Transverse colon (tissue), 4 donors: ENCODE measurements at regions not wholly inside any gene's neighbourhood (a gene's known extent, or its start where the extent isn't known, plus 50 kb on each side); places are given as distances from the start of the nearest gene placed in this dataset.

Experiments used
- DNase-seq: peaks from one replicate; pipeline ENCODE4 v3.0.0-alpha.2; 2019
- H3K27ac ChIP-seq, 4 donors: fragments of 200-600 bp; sonication (generic); 2 replicates each; pipeline ENCODE4 v1.5.1; 2016 to 2018; ENCODE audit warnings: inconsistent platforms in 4 of 4
- H3K27me3 ChIP-seq: fragments of 200-600 bp; sonication (generic); 2 replicates; pipeline ENCODE4 v1.5.1; 2017; ENCODE audit warnings: inconsistent platforms
- H3K36me3 ChIP-seq, 4 donors: fragments of 200-600 bp; sonication (generic); 2 replicates each; pipeline ENCODE4 v1.5.1; 2017 to 2019; ENCODE audit warnings: inconsistent platforms in 4 of 4
- H3K4me1 ChIP-seq, 4 donors: fragments of 200-600 bp; sonication (generic); 2 replicates each; pipeline ENCODE4 v1.5.1; 2017 to 2020; ENCODE audit warnings: inconsistent platforms in 4 of 4
- H3K4me3 ChIP-seq, 4 donors: fragments of 200-600 bp; sonication (generic); 1 replicate in 1 of 4; 2 replicates in 3 of 4; pipeline versions ENCODE4 v1.5.1 to v1.6.1; 2017 to 2019; ENCODE audit warnings: inconsistent platforms in 4 of 4
- H3K9me3 ChIP-seq, 2 donors: fragments of 200-600 bp; sonication (generic); 2 replicates each; pipeline ENCODE4 v1.5.1; 2017 to 2019; ENCODE audit warnings: inconsistent platforms in 2 of 2
- EP300 ChIP-seq: sonication (generic); formaldehyde crosslinking; IDR thresholded peaks from one replicate; pipeline ENCODE4 v1.6.1; 2017; ENCODE audit warnings: antibody characterized with exemption, low read depth
- POLR2A ChIP-seq: fragments of 450-650 bp; IDR thresholded peaks from one replicate; pipeline ENCODE4 v1.6.1; 2016; ENCODE audit warnings: antibody characterized with exemption, mild to moderate bottlenecking, moderate library complexity
- POLR2AphosphoS5 ChIP-seq, 3 donors: sonication (generic); formaldehyde crosslinking; IDR thresholded peaks; one replicate each; pipeline ENCODE4 v1.6.1; 2016; ENCODE audit warnings: antibody characterized with exemption in 3 of 3
- WGBS, 2 donors: methylation state at CpG; one replicate each; pipeline ENCODE4 v1.1.5; 2018; ENCODE audit warnings: low coverage in 1 of 2; 5-methylcytosine and 5-hydroxymethylcytosine counted together
- in situ Hi-C, 4 donors: fragments of 200-750 bp; cut with MboI; loops; one replicate each; pipeline versions ENCODE4 v1.15.0 to v1.15.1; 2017; ENCODE audit warnings: low sequenced_read_pairs in 3 of 4, low pct_ligation_motif_present in 1 of 4, low pct_unique_long_range_greater_than_20kb in 1 of 4
- intact Hi-C: fragments of 100-400 bp; cut with DNase I; formaldehyde crosslinking; loops from one replicate; pipeline ENCODE4 v1.15.1; 2023; ENCODE audit warnings: low total_unique reads
- TF ChIP-seq, protein P1 (sequence below), 5 experiments: fragments of 200-600 bp in 3 of 5; fragments of 450-650 bp in 2 of 5; sonication (generic) in 3 of 5; IDR thresholded peaks; 1 replicate in 2 of 5; 2 replicates in 3 of 5; pipeline ENCODE4 v1.5.1; 2016 to 2017; ENCODE audit warnings: antibody characterized with exemption in 5 of 5, inconsistent platforms in 3 of 5, mild to moderate bottlenecking in 2 of 5, moderate library complexity in 1 of 5

DNA sequence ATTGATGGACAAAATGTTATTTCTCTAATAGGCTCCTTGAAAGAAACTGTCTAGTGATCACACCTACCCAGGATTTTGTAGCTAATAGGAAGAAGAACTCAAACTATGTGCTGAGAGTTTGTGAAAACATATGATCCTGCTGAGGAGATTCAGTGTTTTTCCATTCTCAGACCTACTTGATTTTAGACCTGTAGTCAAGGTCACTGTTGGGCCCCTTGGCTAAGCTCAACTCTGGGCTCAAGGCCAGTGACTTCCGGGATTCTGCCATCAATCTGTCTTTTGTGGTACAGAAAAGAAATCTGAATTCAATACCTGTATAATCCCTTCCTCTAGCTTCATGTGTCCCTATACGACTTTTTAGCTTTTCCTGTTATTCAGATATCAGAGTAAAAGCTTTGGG lies 79.7 kb upstream of the FERD3L start:
- no peak for DNase-seq
- no peaks in the 10 kb centered on the region for H3K36me3 ChIP-seq
- WGBS, 2 donors = 69 to 74% methylated on average over 2 of the region's 2 CpGs
- no peaks in the 10 kb centered on the region for H3K27me3 ChIP-seq
- H3K4me1 ChIP-seq = no peaks in the 10 kb centered on the region
- no peak overlapping the region for H3K4me3 ChIP-seq
- H3K27ac ChIP-seq = no peak overlapping the region
- intact Hi-C loops (no loop called here), in situ Hi-C loops (no loop called here)
- H3K9me3 ChIP-seq = peaks cover 9% of the 10 kb centered on the region in 2 donors
- no peak for TF ChIP-seq POLR2A
- TF ChIP-seq EP300 = no peak
- TF ChIP-seq, protein P1, sequence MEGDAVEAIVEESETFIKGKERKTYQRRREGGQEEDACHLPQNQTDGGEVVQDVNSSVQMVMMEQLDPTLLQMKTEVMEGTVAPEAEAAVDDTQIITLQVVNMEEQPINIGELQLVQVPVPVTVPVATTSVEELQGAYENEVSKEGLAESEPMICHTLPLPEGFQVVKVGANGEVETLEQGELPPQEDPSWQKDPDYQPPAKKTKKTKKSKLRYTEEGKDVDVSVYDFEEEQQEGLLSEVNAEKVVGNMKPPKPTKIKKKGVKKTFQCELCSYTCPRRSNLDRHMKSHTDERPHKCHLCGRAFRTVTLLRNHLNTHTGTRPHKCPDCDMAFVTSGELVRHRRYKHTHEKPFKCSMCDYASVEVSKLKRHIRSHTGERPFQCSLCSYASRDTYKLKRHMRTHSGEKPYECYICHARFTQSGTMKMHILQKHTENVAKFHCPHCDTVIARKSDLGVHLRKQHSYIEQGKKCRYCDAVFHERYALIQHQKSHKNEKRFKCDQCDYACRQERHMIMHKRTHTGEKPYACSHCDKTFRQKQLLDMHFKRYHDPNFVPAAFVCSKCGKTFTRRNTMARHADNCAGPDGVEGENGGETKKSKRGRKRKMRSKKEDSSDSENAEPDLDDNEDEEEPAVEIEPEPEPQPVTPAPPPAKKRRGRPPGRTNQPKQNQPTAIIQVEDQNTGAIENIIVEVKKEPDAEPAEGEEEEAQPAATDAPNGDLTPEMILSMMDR (IDR thresholded peaks at IDR 0.05) = no peak
- no peak for TF ChIP-seq POLR2AphosphoS5 (IDR thresholded peaks at IDR 0.05)

GRCh38 chr7:19215412-19215811 lies 70.2 kb upstream of the FERD3L start:
- H3K9me3 ChIP-seq = no peaks in the 10 kb centered on the region
- no peak for TF ChIP-seq EP300
- no peak for TF ChIP-seq POLR2A
- TF ChIP-seq, protein P1 (IDR thresholded peaks at IDR 0.05) = no peak
- no peaks in the 10 kb centered on the region for H3K27me3 ChIP-seq
- intact Hi-C loops = no loop called here
- no peak overlapping the region for H3K4me3 ChIP-seq
- H3K4me1 ChIP-seq = no peaks in the 10 kb centered on the region
- no peak overlapping the region for H3K27ac ChIP-seq
- no peaks in the 10 kb centered on the region for H3K36me3 ChIP-seq
- no peak for DNase-seq
- in situ Hi-C loops = no loop called here

- no peaks in the 10 kb centered on the region for H3K27me3 ChIP-seq
- 61 to 75% methylated on average over 6 of the region's 6 CpGs for WGBS, 2 donors
- in situ Hi-C loops = no loop called here
- H3K4me3 ChIP-seq = no peak overlapping the region
- H3K9me3 ChIP-seq = no peaks in the 10 kb centered on the region
- H3K27ac ChIP-seq = no peak overlapping the region
- no peaks in the 10 kb centered on the region for H3K36me3 ChIP-seq
- TF ChIP-seq, protein P1 (IDR thresholded peaks at IDR 0.05) = no peak
- no peak for TF ChIP-seq EP300
- no peaks in the 10 kb centered on the region for H3K4me1 ChIP-seq
- no peak for DNase-seq
- intact Hi-C loops = no loop called here
Observed at GRCh38 chr7:19213746-19214145, 68.5 kb upstream of the FERD3L start.

DNA sequence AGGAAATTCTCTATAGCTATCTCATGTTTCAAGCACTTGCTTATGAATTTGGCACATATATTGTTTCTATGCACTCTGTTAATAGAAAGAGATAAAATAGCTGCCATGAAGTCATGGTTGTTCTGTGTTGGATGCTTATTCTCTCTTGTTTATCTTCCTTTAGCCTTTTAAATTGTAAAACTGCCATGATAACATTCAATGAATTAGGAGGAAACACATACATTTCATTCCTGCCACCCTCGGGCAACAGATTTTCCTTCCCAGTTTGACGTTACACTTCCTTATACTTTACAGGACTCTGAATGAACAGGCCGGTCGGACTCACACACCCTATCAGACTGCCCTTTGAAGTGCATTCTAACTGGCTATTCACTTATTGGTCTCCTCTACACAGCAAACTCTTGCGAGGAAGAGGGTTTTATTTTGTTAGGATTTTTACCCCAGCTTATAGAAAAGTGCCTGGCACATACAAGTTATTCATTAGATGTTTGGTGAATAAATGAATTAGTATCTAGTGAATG lies 65.7 kb upstream of the FERD3L start:
- Histone ChIP-seq H3K4me3 (no peak overlapping the region), H3K27ac (no peak overlapping the region), H3K36me3 (no peaks in the 10 kb centered on the region), H3K27me3 (no peaks in the 10 kb centered on the region), H3K9me3 (no peaks in the 10 kb centered on the region), H3K4me1 (no peaks in the 10 kb centered on the region)
- in situ Hi-C loops = no loop called here
- 36 to 53% methylated on average over 5 of the region's 5 CpGs for WGBS, 2 donors
- no peak for DNase-seq
- TF ChIP-seq POLR2A = no peak
- TF ChIP-seq EP300 = no peak
- no peak for TF ChIP-seq POLR2AphosphoS5 (IDR thresholded peaks at IDR 0.05)
- TF ChIP-seq, protein P1 (IDR thresholded peaks at IDR 0.05) = no peak
- intact Hi-C loops = no loop called here
